ENCODE measurements at regions not wholly inside any gene's neighbourhood (a gene's known extent, or its start where the extent isn't known, plus 50 kb on each side); places are given as distances from the start of the nearest gene placed in this dataset.

DNA sequence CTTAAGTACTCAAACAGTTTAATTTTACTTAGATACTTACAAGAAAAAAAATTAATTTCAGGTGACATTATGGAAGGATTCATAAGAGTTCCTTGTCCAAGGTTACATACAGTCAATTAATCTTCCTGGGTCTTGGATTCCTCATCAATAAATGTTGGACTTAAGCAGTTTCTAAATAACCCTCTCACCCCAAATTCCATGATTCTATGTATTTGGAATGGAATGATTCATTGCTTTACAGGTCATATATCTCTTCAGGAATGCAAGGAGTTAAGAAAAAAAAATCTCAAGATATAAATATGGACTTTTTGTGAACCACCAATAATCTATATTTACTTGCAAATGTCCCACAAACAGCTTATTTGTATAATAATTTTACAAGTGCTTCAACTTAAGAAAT is 84.2 kb upstream of the BMP4 start:
- TF ChIP-seq, protein P1, sequence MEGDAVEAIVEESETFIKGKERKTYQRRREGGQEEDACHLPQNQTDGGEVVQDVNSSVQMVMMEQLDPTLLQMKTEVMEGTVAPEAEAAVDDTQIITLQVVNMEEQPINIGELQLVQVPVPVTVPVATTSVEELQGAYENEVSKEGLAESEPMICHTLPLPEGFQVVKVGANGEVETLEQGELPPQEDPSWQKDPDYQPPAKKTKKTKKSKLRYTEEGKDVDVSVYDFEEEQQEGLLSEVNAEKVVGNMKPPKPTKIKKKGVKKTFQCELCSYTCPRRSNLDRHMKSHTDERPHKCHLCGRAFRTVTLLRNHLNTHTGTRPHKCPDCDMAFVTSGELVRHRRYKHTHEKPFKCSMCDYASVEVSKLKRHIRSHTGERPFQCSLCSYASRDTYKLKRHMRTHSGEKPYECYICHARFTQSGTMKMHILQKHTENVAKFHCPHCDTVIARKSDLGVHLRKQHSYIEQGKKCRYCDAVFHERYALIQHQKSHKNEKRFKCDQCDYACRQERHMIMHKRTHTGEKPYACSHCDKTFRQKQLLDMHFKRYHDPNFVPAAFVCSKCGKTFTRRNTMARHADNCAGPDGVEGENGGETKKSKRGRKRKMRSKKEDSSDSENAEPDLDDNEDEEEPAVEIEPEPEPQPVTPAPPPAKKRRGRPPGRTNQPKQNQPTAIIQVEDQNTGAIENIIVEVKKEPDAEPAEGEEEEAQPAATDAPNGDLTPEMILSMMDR (IDR thresholded peaks at IDR 0.05; ENCODE audit: control insufficient read depth, insufficient read depth, low read depth, low read length, missing control alignments), result no peak
- no peak for DNase-seq (ENCODE audit: low read depth)
- H3K4me3 ChIP-seq (ENCODE audit: control insufficient read depth, low read depth, low read length), result no peak overlapping the region

GRCh38 chr14:54046250-54046649 is 89.6 kb upstream of the BMP4 start:
- TF ChIP-seq, protein P1 (IDR thresholded peaks at IDR 0.05; ENCODE audit: control insufficient read depth, insufficient read depth, low read depth, low read length, missing control alignments), result no peak
- no peak overlapping the region for H3K4me3 ChIP-seq (ENCODE audit: control insufficient read depth, low read depth, low read length)
- DNase-seq (ENCODE audit: low read depth), result no peak

DNA sequence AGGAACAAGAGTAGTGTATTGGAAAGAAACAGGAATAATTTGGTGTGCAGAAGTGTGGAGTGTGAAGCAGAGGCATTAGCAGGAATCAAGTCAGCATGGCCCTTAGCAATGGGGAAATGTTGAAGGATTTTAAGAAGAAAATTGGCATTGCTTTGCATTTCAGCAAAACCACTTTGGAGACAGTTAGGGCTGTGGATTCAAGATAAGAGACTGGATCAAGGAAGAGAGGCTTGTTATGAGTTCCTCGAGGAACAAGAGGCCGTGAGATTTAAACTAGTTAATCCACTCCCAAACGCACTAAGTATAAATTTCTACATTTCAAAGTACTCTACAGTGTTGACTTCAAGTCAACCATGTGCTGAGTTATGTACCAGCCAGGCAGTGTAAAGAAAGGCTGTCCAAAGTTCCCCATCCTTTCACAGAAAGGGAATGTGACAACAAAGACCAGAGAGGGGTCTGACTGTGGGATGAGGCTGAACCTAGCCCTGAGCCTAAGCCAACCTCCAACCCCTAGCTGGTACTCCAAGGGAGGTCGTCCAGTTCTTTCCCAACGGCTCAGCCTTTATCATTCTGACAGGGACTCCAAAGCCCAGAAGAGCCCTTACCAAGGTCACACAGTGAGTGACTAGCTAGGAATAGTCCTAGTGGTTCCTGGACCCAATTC is 91.2 kb upstream of the BMP4 start:
- TF ChIP-seq, protein P1 (IDR thresholded peaks at IDR 0.05; ENCODE audit: control insufficient read depth, insufficient read depth, low read depth, low read length, missing control alignments), result no peak
- H3K4me3 ChIP-seq (ENCODE audit: control insufficient read depth, low read depth, low read length), result no peak overlapping the region
- no peak for DNase-seq (ENCODE audit: low read depth)

GRCh38 chr14:54048311-54048710 is 91.7 kb upstream of the BMP4 start:
- no peak for DNase-seq (ENCODE audit: low read depth)
- no peak overlapping the region for H3K4me3 ChIP-seq (ENCODE audit: control insufficient read depth, low read depth, low read length)
- TF ChIP-seq, protein P1 (IDR thresholded peaks at IDR 0.05; ENCODE audit: control insufficient read depth, insufficient read depth, low read depth, low read length, missing control alignments), result no peak

- DNase-seq (ENCODE audit: low read depth), result no peak
- TF ChIP-seq, protein P1 (IDR thresholded peaks at IDR 0.05; ENCODE audit: control insufficient read depth, insufficient read depth, low read depth, low read length, missing control alignments), result no peak
- no peak overlapping the region for H3K4me3 ChIP-seq (ENCODE audit: control insufficient read depth, low read depth, low read length)
Observed at GRCh38 chr14:54048736-54049135, 92.1 kb upstream of the BMP4 start.

DNA sequence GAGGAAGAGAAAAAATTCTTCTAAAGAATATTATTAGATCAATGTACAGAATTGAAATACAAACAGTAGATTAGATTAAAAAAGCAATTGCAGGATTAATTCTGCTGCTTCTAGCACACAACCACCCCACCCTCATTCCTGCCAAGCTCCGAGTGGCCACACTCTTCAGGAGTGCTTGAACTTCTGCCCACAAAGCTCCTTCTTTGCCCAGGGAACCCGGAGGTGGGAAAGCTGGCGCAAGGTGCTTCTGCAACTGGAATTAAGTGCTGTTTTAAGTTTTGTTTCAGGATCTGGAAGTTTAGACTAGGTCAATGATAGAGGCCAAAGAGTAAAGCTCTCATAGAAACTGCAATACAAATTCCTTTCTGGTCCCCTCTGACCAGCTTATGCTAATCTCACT is 94.1 kb upstream of the BMP4 start:
- H3K4me3 ChIP-seq (ENCODE audit: control insufficient read depth, low read depth, low read length), result no peak overlapping the region
- DNase-seq (ENCODE audit: low read depth), result no peak
- TF ChIP-seq, protein P1 (IDR thresholded peaks at IDR 0.05; ENCODE audit: control insufficient read depth, insufficient read depth, low read depth, low read length, missing control alignments), result no peak

Measured in AG09309 (cell line).